ENCODE measurements at regions not wholly inside any gene's neighbourhood (a gene's known extent, or its start where the extent isn't known, plus 50 kb on each side); places are given as distances from the start of the nearest gene placed in this dataset.

DNA sequence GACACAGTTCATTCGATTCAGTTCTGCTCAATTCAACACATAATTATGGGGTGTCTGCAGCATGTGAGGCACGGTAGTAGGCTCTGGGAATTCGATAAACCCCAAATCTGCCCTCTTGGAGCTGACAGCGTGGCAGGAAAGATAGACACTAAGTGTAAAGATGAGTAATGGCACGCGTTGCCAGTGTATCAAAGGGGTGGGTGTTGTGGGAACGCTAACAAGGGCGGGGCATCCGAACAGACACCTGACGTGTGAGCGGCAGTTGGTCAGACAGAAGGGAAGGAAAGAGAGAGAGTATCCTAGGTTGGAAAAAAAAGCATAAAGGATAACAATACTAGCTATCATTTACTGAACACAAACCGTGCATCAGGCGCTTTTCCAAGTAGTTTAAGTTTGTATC, 125.7 kb upstream of the HAAO start:
- no peak overlapping the region for H3K4me2 ChIP-seq

DNA sequence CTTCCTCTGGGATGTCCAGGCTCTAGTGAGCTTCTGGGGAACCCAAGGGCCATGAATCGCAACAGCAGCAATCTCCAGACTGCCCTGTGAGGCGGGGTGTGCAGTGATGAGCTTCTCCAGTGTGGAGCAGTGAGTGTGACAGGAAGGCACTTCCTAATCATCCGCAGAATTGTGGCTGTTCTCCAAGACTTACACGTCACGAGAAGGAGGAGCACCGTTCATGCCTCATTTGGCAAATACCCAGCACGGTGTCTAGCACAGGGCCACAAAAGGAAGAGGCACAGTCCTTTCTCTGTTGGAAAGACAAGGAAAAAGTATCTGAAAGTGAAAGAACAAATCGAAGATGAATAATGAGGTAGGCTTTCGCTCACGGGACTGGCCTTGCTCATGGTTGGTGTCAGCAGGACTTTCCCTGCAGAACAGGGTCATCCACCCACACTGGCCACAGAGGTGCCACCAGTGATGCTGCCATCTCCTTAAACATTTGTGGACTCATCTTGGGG, 125.1 kb upstream of the HAAO start:
- Histone ChIP-seq H3K9me2 (ENCODE audit: insufficient read depth) (no peaks in the 10 kb centered on the region), H3K79me2 (replicated peaks; ENCODE audit: insufficient read depth) (no peaks in the 10 kb centered on the region), H3K4me2 (no peak overlapping the region), H4K20me1 (replicated peaks; ENCODE audit: insufficient read depth) (no peaks in the 10 kb centered on the region), H2AFZ (no peak overlapping the region), H3K27me3 (ENCODE audit: insufficient read depth) (no peaks in the 10 kb centered on the region), H3F3A (replicated peaks; ENCODE audit: low read depth) (no peaks in the 10 kb centered on the region), H3K27ac (ENCODE audit: low read depth) (no peak overlapping the region), H3K4me1 (ENCODE audit: insufficient read depth) (no peaks in the 10 kb centered on the region), H3K36me3 (ENCODE audit: insufficient read depth) (no peaks in the 10 kb centered on the region), H3K4me3 (no peak overlapping the region)
- H3K27ac Mint-ChIP-seq, result no peak overlapping the region
- no peaks in the 10 kb centered on the region; the same call in 2 of the 3 replicates for H3K9me3 Mint-ChIP-seq
- no peak for DNase-seq (ENCODE audit: low spot score)
- peaks cover 2% of the 10 kb centered on the region; the same call in 1 of the 3 replicates for H3K4me1 Mint-ChIP-seq
- H3K27me3 Mint-ChIP-seq (ENCODE audit: insufficient read depth, low read depth, poor library complexity), result peaks cover 6% of the 10 kb centered on the region
- H3K36me3 Mint-ChIP-seq (ENCODE audit: low read depth), result no peaks in the 10 kb centered on the region
- no peak for ATAC-seq
- H3K4me3 Mint-ChIP-seq, result no peak overlapping the region
- TF ChIP-seq EZH2 (IDR thresholded peaks at IDR 0.05; ENCODE audit: low read depth, unreplicated experiment) (no peak), ZNF331 (CRISPR knock-in tag; IDR thresholded peaks at IDR 0.05; ENCODE audit: low read depth) (no peak), POLR2AphosphoS5 (IDR thresholded peaks at IDR 0.05; ENCODE audit: low read depth) (no peak), STAT1 (IDR thresholded peaks at IDR 0.05; ENCODE audit: unreplicated experiment) (no peak), JUNB (IDR thresholded peaks at IDR 0.05; ENCODE audit: unreplicated experiment) (no peak), ZNF114 (CRISPR knock-in tag; IDR thresholded peaks at IDR 0.05) (no peak), NANOG (IDR thresholded peaks at IDR 0.05; ENCODE audit: borderline replicate concordance) (no peak)
- TF ChIP-seq, protein P1, sequence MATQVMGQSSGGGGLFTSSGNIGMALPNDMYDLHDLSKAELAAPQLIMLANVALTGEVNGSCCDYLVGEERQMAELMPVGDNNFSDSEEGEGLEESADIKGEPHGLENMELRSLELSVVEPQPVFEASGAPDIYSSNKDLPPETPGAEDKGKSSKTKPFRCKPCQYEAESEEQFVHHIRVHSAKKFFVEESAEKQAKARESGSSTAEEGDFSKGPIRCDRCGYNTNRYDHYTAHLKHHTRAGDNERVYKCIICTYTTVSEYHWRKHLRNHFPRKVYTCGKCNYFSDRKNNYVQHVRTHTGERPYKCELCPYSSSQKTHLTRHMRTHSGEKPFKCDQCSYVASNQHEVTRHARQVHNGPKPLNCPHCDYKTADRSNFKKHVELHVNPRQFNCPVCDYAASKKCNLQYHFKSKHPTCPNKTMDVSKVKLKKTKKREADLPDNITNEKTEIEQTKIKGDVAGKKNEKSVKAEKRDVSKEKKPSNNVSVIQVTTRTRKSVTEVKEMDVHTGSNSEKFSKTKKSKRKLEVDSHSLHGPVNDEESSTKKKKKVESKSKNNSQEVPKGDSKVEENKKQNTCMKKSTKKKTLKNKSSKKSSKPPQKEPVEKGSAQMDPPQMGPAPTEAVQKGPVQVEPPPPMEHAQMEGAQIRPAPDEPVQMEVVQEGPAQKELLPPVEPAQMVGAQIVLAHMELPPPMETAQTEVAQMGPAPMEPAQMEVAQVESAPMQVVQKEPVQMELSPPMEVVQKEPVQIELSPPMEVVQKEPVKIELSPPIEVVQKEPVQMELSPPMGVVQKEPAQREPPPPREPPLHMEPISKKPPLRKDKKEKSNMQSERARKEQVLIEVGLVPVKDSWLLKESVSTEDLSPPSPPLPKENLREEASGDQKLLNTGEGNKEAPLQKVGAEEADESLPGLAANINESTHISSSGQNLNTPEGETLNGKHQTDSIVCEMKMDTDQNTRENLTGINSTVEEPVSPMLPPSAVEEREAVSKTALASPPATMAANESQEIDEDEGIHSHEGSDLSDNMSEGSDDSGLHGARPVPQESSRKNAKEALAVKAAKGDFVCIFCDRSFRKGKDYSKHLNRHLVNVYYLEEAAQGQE (IDR thresholded peaks at IDR 0.05; ENCODE audit: unreplicated experiment), result no peak

More for the DNA sequence above, 125.7 kb upstream of the HAAO start:
- no peak overlapping the region for H3K4me3 Mint-ChIP-seq
- Histone ChIP-seq H3K4me1 (ENCODE audit: insufficient read depth) (no peaks in the 10 kb centered on the region), H3K27ac (ENCODE audit: low read depth) (no peak overlapping the region), H4K20me1 (replicated peaks; ENCODE audit: insufficient read depth) (no peaks in the 10 kb centered on the region), H3K79me2 (replicated peaks; ENCODE audit: insufficient read depth) (no peaks in the 10 kb centered on the region), H2AFZ (no peak overlapping the region), H3K27me3 (ENCODE audit: insufficient read depth) (no peaks in the 10 kb centered on the region), H3F3A (replicated peaks; ENCODE audit: low read depth) (no peaks in the 10 kb centered on the region), H3K4me3 (no peak overlapping the region), H3K36me3 (ENCODE audit: insufficient read depth) (no peaks in the 10 kb centered on the region), H3K9me2 (ENCODE audit: insufficient read depth) (no peaks in the 10 kb centered on the region)
- peaks cover 6% of the 10 kb centered on the region for H3K27me3 Mint-ChIP-seq (ENCODE audit: insufficient read depth, low read depth, poor library complexity)
- TF ChIP-seq CREB1 (CRISPR knock-in tag; IDR thresholded peaks at IDR 0.05; ENCODE audit: low read depth) (no peak), ZNF331 (CRISPR knock-in tag; IDR thresholded peaks at IDR 0.05; ENCODE audit: low read depth) (no peak), POLR2AphosphoS5 (IDR thresholded peaks at IDR 0.05; ENCODE audit: low read depth) (no peak), JUNB (IDR thresholded peaks at IDR 0.05; ENCODE audit: unreplicated experiment) (no peak), ZNF114 (CRISPR knock-in tag; IDR thresholded peaks at IDR 0.05) (no peak), EZH2phosphoT487 (IDR thresholded peaks at IDR 0.05; ENCODE audit: unreplicated experiment) (no peak), EZH2 (IDR thresholded peaks at IDR 0.05; ENCODE audit: low read depth, unreplicated experiment) (no peak)
- TF ChIP-seq, protein P2, sequence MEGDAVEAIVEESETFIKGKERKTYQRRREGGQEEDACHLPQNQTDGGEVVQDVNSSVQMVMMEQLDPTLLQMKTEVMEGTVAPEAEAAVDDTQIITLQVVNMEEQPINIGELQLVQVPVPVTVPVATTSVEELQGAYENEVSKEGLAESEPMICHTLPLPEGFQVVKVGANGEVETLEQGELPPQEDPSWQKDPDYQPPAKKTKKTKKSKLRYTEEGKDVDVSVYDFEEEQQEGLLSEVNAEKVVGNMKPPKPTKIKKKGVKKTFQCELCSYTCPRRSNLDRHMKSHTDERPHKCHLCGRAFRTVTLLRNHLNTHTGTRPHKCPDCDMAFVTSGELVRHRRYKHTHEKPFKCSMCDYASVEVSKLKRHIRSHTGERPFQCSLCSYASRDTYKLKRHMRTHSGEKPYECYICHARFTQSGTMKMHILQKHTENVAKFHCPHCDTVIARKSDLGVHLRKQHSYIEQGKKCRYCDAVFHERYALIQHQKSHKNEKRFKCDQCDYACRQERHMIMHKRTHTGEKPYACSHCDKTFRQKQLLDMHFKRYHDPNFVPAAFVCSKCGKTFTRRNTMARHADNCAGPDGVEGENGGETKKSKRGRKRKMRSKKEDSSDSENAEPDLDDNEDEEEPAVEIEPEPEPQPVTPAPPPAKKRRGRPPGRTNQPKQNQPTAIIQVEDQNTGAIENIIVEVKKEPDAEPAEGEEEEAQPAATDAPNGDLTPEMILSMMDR (conservative IDR thresholded peaks at IDR 0.05; ENCODE audit: low read depth in 2 of 2), result no peak
- TF ChIP-seq, protein P1 (IDR thresholded peaks at IDR 0.05; ENCODE audit: unreplicated experiment), result no peak
- no peak for DNase-seq (ENCODE audit: low spot score)
- no peak for ATAC-seq
- H3K36me3 Mint-ChIP-seq (ENCODE audit: low read depth), result no peaks in the 10 kb centered on the region
- no peak overlapping the region for H3K27ac Mint-ChIP-seq
- H3K9me3 Mint-ChIP-seq, result no peaks in the 10 kb centered on the region; the same call in 2 of the 3 replicates
- peaks cover 6% of the 10 kb centered on the region; the same call in 2 of the 3 replicates for H3K4me1 Mint-ChIP-seq

Data from GM23338 (cell line).